ENCODE measurements at regions not wholly inside any gene's neighbourhood (a gene's known extent, or its start where the extent isn't known, plus 50 kb on each side); places are given as distances from the start of the nearest gene placed in this dataset.

DNA sequence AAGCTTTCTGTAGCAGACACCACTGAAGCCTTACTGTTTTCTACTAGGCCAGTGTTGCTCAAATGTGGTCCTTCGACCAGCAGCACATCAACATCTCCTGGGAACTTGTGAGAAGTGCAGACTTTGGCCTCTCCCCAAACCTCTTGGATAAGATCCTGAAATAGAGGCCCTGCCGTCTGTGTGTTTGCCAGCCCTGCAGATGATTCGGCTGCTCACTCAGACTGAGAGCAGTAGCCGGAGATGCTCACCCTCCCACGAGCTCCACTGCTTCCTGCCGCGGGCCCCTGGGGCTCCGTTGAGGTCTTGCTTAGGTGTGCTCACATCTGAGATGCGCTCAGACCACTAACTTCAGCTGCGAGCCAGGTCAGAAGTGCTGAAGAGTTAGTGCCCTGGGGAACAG, 129.5 kb upstream of the SSTR4 start:
- Histone ChIP-seq H3K4me2 (ENCODE audit: insufficient read depth, insufficient read length, low read length) (no peak overlapping the region), H4K20me1 (ENCODE audit: control insufficient read depth, insufficient read depth, insufficient read length) (no peaks in the 10 kb centered on the region), H3K27ac (ENCODE audit: insufficient read length, low read depth, low read length) (no peak overlapping the region), H2AFZ (ENCODE audit: low read length) (no peak overlapping the region), H3K14ac (ENCODE audit: insufficient read depth, low read length) (no peak overlapping the region), H3K4me1 (ENCODE audit: insufficient read depth, low read length) (no peaks in the 10 kb centered on the region), H2AK5ac (ENCODE audit: insufficient read length, low read length) (no peak overlapping the region), H4K5ac (ENCODE audit: insufficient read length, low read depth, low read length) (no peak overlapping the region), H4K91ac (ENCODE audit: insufficient read length, low read depth, low read length) (no peak overlapping the region), H3T11ph (ENCODE audit: low read length) (no peak overlapping the region), H4K8ac (replicated peaks; ENCODE audit: insufficient read length, low read depth, low read length) (no peak overlapping the region), H3K23me2 (ENCODE audit: insufficient read length, low read depth, low read length, poor library complexity, severe bottlenecking) (no peaks in the 10 kb centered on the region), H2BK15ac (ENCODE audit: low read depth, low read length) (no peak overlapping the region), H2BK120ac (ENCODE audit: low read depth, low read length, poor library complexity, severe bottlenecking) (no peak overlapping the region), H2BK5ac (ENCODE audit: insufficient read length, low read length) (no peak overlapping the region), H3K4ac (ENCODE audit: low read depth, low read length) (no peak overlapping the region), H3K27me3 (ENCODE audit: insufficient read depth, low read length) (no peaks in the 10 kb centered on the region), H3K9me3 (ENCODE audit: control insufficient read depth, low read depth, low read length) (no peaks in the 10 kb centered on the region), H2BK20ac (ENCODE audit: low read depth, low read length, poor library complexity, severe bottlenecking) (no peak overlapping the region), H3K18ac (ENCODE audit: insufficient read length, low read depth, low read length) (no peak overlapping the region), H3K23ac (ENCODE audit: insufficient read length, low read depth, low read length) (no peak overlapping the region), H3K79me2 (ENCODE audit: insufficient read depth, low read length) (no peaks in the 10 kb centered on the region), H3K56ac (ENCODE audit: insufficient read length, low read depth, low read length) (no peak overlapping the region), H3K79me1 (ENCODE audit: insufficient read depth, low read depth, low read length, poor library complexity, severe bottlenecking) (no peaks in the 10 kb centered on the region), H3K9ac (ENCODE audit: extremely low read depth, insufficient read length, low read length) (no peak overlapping the region), H2BK12ac (ENCODE audit: insufficient read length, low read depth, low read length) (no peak overlapping the region)
- WGBS (ENCODE audit: extremely low coverage, insufficient read length, low lambda C conversion rate) = no CpG with 5 or more reads among the region's 10 CpGs
- H3K27ac Mint-ChIP-seq = no peak overlapping the region
- DNase-seq = no peak
- peaks cover 8 to 9% of the 10 kb centered on the region in 2 experiments; a peak in 3 of 5 replicates for H3K9me3 Mint-ChIP-seq
- H3K27me3 Mint-ChIP-seq (ENCODE audit: low read depth) = peaks cover 3% of the 10 kb centered on the region
- TF ChIP-seq, protein P1, sequence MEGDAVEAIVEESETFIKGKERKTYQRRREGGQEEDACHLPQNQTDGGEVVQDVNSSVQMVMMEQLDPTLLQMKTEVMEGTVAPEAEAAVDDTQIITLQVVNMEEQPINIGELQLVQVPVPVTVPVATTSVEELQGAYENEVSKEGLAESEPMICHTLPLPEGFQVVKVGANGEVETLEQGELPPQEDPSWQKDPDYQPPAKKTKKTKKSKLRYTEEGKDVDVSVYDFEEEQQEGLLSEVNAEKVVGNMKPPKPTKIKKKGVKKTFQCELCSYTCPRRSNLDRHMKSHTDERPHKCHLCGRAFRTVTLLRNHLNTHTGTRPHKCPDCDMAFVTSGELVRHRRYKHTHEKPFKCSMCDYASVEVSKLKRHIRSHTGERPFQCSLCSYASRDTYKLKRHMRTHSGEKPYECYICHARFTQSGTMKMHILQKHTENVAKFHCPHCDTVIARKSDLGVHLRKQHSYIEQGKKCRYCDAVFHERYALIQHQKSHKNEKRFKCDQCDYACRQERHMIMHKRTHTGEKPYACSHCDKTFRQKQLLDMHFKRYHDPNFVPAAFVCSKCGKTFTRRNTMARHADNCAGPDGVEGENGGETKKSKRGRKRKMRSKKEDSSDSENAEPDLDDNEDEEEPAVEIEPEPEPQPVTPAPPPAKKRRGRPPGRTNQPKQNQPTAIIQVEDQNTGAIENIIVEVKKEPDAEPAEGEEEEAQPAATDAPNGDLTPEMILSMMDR (conservative IDR thresholded peaks at IDR 0.05) = no peak
- H3K4me3 Mint-ChIP-seq = no peak overlapping the region
- no peaks in the 10 kb centered on the region for H3K36me3 Mint-ChIP-seq (ENCODE audit: insufficient read depth in 1 of 3, low read depth in 3 of 3)
- H3K4me1 Mint-ChIP-seq = peaks cover 3 to 5% of the 10 kb centered on the region in 2 experiments; a peak in 2 of 4 replicates
